DMS79 (cell line): ENCODE measurements at regions not wholly inside any gene's neighbourhood (a gene's known extent, or its start where the extent isn't known, plus 50 kb on each side); places are given as distances from the start of the nearest gene placed in this dataset.
"Not testable (repeated sequence)": the region's sequence is repeated elsewhere in the genome, so short reads cannot be mapped to it uniquely, and the experiment has no call there.

Experiments
- DNase-seq: peaks from one replicate; lab custom pipeline; 2025; lab: John Stamatoyannopoulos, UW

- DNase-seq, result no peak
Observed at GRCh38 chr3:144523396-144523795, 551.8 kb downstream of the DIPK2A start.

GRCh38 chr3:144524531-144524930 is 552.9 kb downstream of the DIPK2A start:
- DNase-seq, result no peak

GRCh38 chr3:144529566-144529965 is 557.9 kb downstream of the DIPK2A start:
- no peak for DNase-seq

GRCh38 chr3:144544871-144545270 is 573.2 kb downstream of the DIPK2A start:
- no peak for DNase-seq

- no peak for DNase-seq
Observed at GRCh38 chr3:144546539-144546938, 574.9 kb downstream of the DIPK2A start.

- DNase-seq, result no peak
Observed at GRCh38 chr3:144548346-144548745, 576.7 kb downstream of the DIPK2A start.

GRCh38 chr3:144549166-144549565 is 577.5 kb downstream of the DIPK2A start:
- no peak for DNase-seq

- no peak for DNase-seq
Observed at GRCh38 chr3:144552346-144553057, 580.9 kb downstream of the DIPK2A start.

- DNase-seq, result no peak
Observed at GRCh38 chr3:144553301-144553700, 581.7 kb downstream of the DIPK2A start.

- no peak for DNase-seq
Observed at GRCh38 chr3:144554889-144555288, 583.3 kb downstream of the DIPK2A start.

- no peak for DNase-seq
Observed at GRCh38 chr3:144556392-144556791, 584.8 kb downstream of the DIPK2A start.

- DNase-seq, result no peak
Observed at GRCh38 chr3:144557515-144557914, 585.9 kb downstream of the DIPK2A start.

- no peak for DNase-seq
Observed at GRCh38 chr3:144564011-144564410, 592.4 kb downstream of the DIPK2A start.

- DNase-seq, result no peak
Observed at GRCh38 chr3:144566320-144566719, 594.7 kb downstream of the DIPK2A start.

GRCh38 chr3:144569651-144570050 is 598.0 kb downstream of the DIPK2A start:
- DNase-seq, result no peak

GRCh38 chr3:144583871-144584270 is 612.2 kb downstream of the DIPK2A start:
- DNase-seq, result no peak

- no peak for DNase-seq
Observed at GRCh38 chr3:144585408-144585807, 613.8 kb downstream of the DIPK2A start.

GRCh38 chr3:144585953-144586352 is 614.3 kb downstream of the DIPK2A start:
- DNase-seq, result no peak

GRCh38 chr3:144586382-144586781 is 614.8 kb downstream of the DIPK2A start:
- DNase-seq, result no peak

GRCh38 chr3:144590854-144591253 is 619.2 kb downstream of the DIPK2A start:
- no peak for DNase-seq

- DNase-seq, result no peak
Observed at GRCh38 chr3:144593881-144594280, 622.3 kb downstream of the DIPK2A start.

- DNase-seq, result not testable (repeated sequence)
Observed at GRCh38 chr3:144620236-144620635, 648.6 kb downstream of the DIPK2A start.

- DNase-seq, result no peak
Observed at GRCh38 chr3:144622845-144623244, 651.2 kb downstream of the DIPK2A start.

- no peak for DNase-seq
Observed at GRCh38 chr3:144624656-144625055, 653.0 kb downstream of the DIPK2A start.
